DOHH2 (cell line): ENCODE measurements at regions not wholly inside any gene's neighbourhood (a gene's known extent, or its start where the extent isn't known, plus 50 kb on each side); places are given as distances from the start of the nearest gene placed in this dataset.

ENCODE experiments used
- H3F3A ChIP-seq: fragments of 200-600 bp; sonication (generic), shearing (Covaris generic); 2 replicates; pipeline ENCODE4 v1.6.0; 2016; ENCODE audit warnings: antibody characterized with exemption, mild to moderate bottlenecking; ENCODE audit not compliant: control insufficient read depth, insufficient read depth
- H3K27ac ChIP-seq: fragments of 200-600 bp; sonication (generic); 2 replicates; pipeline ENCODE4 v1.5.1; 2014; ENCODE audit warnings: low read depth, mild to moderate bottlenecking, low read length, moderate library complexity
- H3K27me3 ChIP-seq: fragments of 200-600 bp; sonication (generic); 2 replicates; pipeline ENCODE4 v1.6.1; 2014; ENCODE audit warnings: mild to moderate bottlenecking, low read length, mixed read lengths; ENCODE audit not compliant: control insufficient read depth
- H3K36me3 ChIP-seq: fragments of 200-600 bp; sonication (generic); 2 replicates; pipeline ENCODE4 v1.6.1; 2014; ENCODE audit warnings: mild to moderate bottlenecking, low read length, moderate library complexity, mixed read lengths; ENCODE audit not compliant: control insufficient read depth
- H3K4me1 ChIP-seq: fragments of 200-600 bp; sonication (generic); 2 replicates; pipeline ENCODE4 v1.6.1; 2014; ENCODE audit warnings: mild to moderate bottlenecking, low read length, mixed read lengths; ENCODE audit not compliant: control insufficient read depth
- H3K4me2 ChIP-seq: fragments of 200-600 bp; sonication (generic); 2 replicates; pipeline ENCODE4 v1.6.0; 2014; ENCODE audit warnings: mild to moderate bottlenecking, low read length, moderate library complexity
- H3K4me3 ChIP-seq: fragments of 200-600 bp; sonication (generic); 2 replicates; pipeline ENCODE4 v1.5.1; 2014; ENCODE audit warnings: mild to moderate bottlenecking, low read length, mixed read lengths
- H3K79me2 ChIP-seq: fragments of 200-600 bp; sonication (generic); 2 replicates; pipeline ENCODE4 v1.6.1; 2014; ENCODE audit warnings: mild to moderate bottlenecking, low read length, mixed read lengths; ENCODE audit not compliant: control insufficient read depth
- H3K9me2 ChIP-seq: fragments of 200-600 bp; sonication (generic); replicated peaks from 2 replicates; pipeline ENCODE4 v1.6.1; 2014; ENCODE audit warnings: mild to moderate bottlenecking, low read length, mixed read lengths; ENCODE audit not compliant: control insufficient read depth
- H3K9me3 ChIP-seq: fragments of 200-600 bp; sonication (generic); 2 replicates; pipeline ENCODE4 v1.6.1; 2014; ENCODE audit warnings: antibody characterized with exemption, low read length, mixed read lengths; ENCODE audit not compliant: control insufficient read depth, insufficient read depth
- H4K20me1 ChIP-seq: fragments of 200-600 bp; sonication (generic); 2 replicates; pipeline ENCODE4 v1.6.0; 2014; ENCODE audit warnings: low read depth, mild to moderate bottlenecking, antibody characterized with exemption, low read length, moderate library complexity; ENCODE audit not compliant: control insufficient read depth, insufficient read depth
- CTCF ChIP-seq: fragments of 200-600 bp; sonication (generic); IDR thresholded peaks from one replicate; pipeline ENCODE4 v1.5.1; 2014; ENCODE audit warnings: antibody characterized with exemption, mild to moderate bottlenecking, low read depth, low read length; ENCODE audit not compliant: poor library complexity, severe bottlenecking
- EZH2phosphoT487 ChIP-seq: fragments of 200-600 bp; sonication (generic); IDR thresholded peaks from 2 replicates; pipeline ENCODE4 v1.6.1; 2017; ENCODE audit warnings: borderline replicate concordance, mild to moderate bottlenecking, antibody characterized with exemption, low read length, moderate library complexity, mixed read lengths

- H3K36me3 ChIP-seq: no peaks in the 10 kb centered on the region
- no peak for TF ChIP-seq CTCF
- TF ChIP-seq EZH2phosphoT487: no peak
- H3F3A ChIP-seq: no peaks in the 10 kb centered on the region
- no peaks in the 10 kb centered on the region for H3K4me1 ChIP-seq
- no peak overlapping the region for H3K27ac ChIP-seq
- no peaks in the 10 kb centered on the region for H4K20me1 ChIP-seq
- H3K27me3 ChIP-seq: peaks cover 13% of the 10 kb centered on the region; the same call in 1 of the 2 replicates
- H3K4me2 ChIP-seq: no peak overlapping the region
- no peaks in the 10 kb centered on the region for H3K79me2 ChIP-seq
- no peaks in the 10 kb centered on the region for H3K9me3 ChIP-seq
- H3K9me2 ChIP-seq: no peaks in the 10 kb centered on the region
- H3K4me3 ChIP-seq: no peak overlapping the region
Measured at GRCh38 chr7:106591146-106591545, 69.8 kb downstream of the CCDC71L start.

GRCh38 chr7:106590209-106590816 is 70.6 kb downstream of the CCDC71L start:
- H3K4me2 ChIP-seq: no peak overlapping the region
- TF ChIP-seq CTCF: no peak
- TF ChIP-seq EZH2phosphoT487: no peak
- H3K9me2 ChIP-seq: no peaks in the 10 kb centered on the region
- H3F3A ChIP-seq: no peaks in the 10 kb centered on the region
- H3K36me3 ChIP-seq: no peaks in the 10 kb centered on the region
- peaks cover 9% of the 10 kb centered on the region; the same call in 1 of the 2 replicates for H3K27me3 ChIP-seq
- H3K9me3 ChIP-seq: no peaks in the 10 kb centered on the region
- no peak overlapping the region for H3K4me3 ChIP-seq
- H3K4me1 ChIP-seq: no peaks in the 10 kb centered on the region
- H3K27ac ChIP-seq: no peak overlapping the region
- H3K79me2 ChIP-seq: no peaks in the 10 kb centered on the region
- H4K20me1 ChIP-seq: no peaks in the 10 kb centered on the region

GRCh38 chr7:106589198-106589879 is 71.6 kb downstream of the CCDC71L start:
- Histone ChIP-seq H3K4me3 (no peak overlapping the region), H3K9me2 (no peaks in the 10 kb centered on the region), H4K20me1 (no peaks in the 10 kb centered on the region), H3K4me2 (no peak overlapping the region), H3K36me3 (no peaks in the 10 kb centered on the region), H3F3A (no peaks in the 10 kb centered on the region), H3K27me3 (0 out of 2 replicates have a peak, but pooled peaks cover 5% of the 10 kb centered on the region), H3K4me1 (no peaks in the 10 kb centered on the region), H3K9me3 (no peaks in the 10 kb centered on the region), H3K79me2 (no peaks in the 10 kb centered on the region), H3K27ac (no peak overlapping the region)
- no peak for TF ChIP-seq EZH2phosphoT487
- TF ChIP-seq CTCF: no peak
